Tibial nerve (tissue), 4 donors: ENCODE measurements at regions not wholly inside any gene's neighbourhood (a gene's known extent, or its start where the extent isn't known, plus 50 kb on each side); places are given as distances from the start of the nearest gene placed in this dataset.

Experiments used
- CTCF ChIP-seq, 5 experiments: fragments of 200-600 bp in 3 of 5; fragments of 450-650 bp in 2 of 5; sonication (generic) in 3 of 5; IDR thresholded peaks; one replicate each; pipeline ENCODE4 v1.5.1; 2016 to 2019; ENCODE audit warnings: antibody characterized with exemption in 5 of 5, mild to moderate bottlenecking in 3 of 5, moderate library complexity in 2 of 5
- EP300 ChIP-seq, 2 donors: sonication (generic); formaldehyde crosslinking; IDR thresholded peaks; one replicate each; pipeline ENCODE4 v1.6.1; 2017; ENCODE audit warnings: antibody characterized with exemption in 2 of 2, mild to moderate bottlenecking in 1 of 2

- TF ChIP-seq CTCF (IDR thresholded peaks at IDR 0.05) (no peak), EP300 (IDR thresholded peaks at IDR 0.05) (no peak)
Measured at GRCh38 chr6:133108419-133108818, 132.7 kb upstream of the EYA4 start.
